Stimulated activated CD4-positive, alpha-beta T cell treated with anti-CD3 and anti-CD28 coated beads, Interleukin-15, amount 100 ng/mL, for 24 hours (primary cell): ENCODE measurements at regions not wholly inside any gene's neighbourhood (a gene's known extent, or its start where the extent isn't known, plus 50 kb on each side); places are given as distances from the start of the nearest gene placed in this dataset.

ENCODE experiments used
- DNase-seq: peaks from one replicate; pipeline ENCODE4 v3.0.0-alpha.2; 2020

DNA sequence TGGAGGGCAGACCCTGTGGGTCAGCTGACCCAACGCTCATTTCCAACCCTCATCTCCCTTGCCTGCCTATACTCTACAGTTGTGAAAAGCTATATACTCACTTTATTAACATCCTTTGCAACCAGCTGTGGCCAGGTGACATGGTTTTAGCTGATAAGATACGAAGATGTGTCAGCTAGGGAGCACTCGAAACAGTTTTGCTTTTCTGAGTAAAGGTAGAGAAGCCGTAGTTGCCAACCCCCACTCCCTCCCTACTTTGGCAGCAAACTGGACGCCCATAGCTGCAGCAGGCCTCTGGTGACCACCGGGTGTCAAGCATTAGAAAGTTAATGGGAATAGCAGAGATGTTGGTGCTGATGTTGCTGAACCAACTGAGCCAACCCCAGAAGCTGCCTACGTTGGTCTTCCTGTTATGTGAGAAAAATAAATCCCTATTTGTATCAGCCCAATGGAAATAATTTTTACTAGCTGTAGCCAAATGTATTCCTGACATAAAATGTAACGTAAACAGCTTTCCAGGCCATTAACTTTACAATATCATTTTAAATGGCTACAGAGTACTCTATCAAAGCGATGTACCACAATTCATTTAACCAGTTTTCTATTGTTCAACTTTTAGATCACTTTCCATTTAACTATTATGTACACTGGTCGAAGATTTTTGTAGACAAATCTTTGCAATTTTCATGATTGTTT, 98.5 kb upstream of the TMCC3 start:
- DNase-seq, result no peak

DNA sequence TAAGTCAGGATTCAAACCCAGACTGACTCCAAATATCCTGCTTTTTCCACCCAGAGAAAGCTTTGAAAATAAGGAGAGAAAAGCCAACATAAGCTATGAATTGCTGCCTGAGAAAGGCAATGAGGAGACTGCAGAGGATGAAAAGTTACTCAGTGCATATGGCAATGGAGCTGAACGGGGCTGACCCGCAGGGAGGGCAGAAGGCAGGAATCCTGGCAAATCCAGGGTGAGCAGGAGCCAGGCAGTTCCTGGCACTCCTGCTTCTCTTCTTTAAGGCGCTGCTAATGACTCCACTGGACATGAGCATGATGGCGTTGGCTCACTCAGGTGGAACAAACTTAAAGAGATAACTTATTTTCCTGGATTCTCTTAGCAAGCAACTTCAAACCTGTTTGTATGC, 95.2 kb upstream of the TMCC3 start:
- DNase-seq, result no peak

DNA sequence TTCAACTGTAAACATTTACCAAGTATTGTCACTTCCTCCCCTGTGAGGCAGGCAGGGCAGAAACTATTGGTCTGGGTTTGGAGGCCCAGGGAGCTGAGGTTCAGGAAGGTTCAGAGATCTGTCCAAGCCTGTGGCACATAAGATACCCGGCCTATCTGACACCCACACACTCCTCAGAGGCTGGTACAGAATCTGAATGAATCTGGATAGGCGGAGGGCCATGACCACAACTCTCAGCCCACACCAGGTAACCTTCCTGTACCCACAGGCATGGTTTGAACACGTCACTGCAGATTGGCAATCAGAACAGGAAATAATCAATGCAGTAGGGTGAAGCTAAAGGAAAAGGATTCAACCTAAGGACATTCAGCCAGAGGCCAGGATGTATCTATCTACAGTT, 92.8 kb upstream of the TMCC3 start:
- no peak for DNase-seq

DNA sequence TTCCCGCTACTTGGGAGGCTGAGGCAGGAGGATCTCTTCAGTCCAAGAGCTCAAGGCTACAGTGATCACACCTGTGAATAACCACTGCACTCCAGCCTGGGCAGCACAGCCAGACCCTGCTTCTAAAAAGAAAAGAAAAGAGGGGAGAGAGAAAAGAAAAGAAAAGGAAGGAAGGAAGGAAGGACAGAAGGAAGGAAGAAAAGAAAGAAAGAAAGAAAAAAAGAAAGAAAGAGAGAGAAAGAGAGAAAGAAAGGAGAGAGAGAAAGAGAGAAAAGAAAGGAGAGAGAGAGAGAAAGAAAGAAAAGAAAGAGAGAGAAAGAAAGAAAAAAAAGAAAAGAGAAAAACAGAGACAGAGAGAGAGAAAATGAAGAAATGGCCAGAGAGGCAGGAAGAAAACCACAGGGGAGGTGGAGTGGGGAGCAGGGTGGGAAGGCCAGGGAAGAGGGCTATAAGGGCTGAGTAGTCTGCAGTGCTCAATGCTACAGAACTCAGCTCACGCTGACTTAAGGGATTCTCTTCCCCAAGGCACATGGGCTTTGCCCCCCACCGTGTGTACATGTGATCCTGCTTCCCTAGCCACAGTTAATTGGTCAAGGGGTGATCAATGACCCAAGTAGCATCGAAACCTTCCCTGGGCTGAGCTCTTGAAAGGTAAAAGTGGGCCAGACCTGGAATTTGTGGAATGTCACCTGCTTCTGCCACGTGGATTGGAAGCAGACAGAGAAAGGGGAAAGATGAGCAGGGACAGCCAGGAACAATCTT, 90.4 kb upstream of the TMCC3 start:
- DNase-seq, result no peak

DNA sequence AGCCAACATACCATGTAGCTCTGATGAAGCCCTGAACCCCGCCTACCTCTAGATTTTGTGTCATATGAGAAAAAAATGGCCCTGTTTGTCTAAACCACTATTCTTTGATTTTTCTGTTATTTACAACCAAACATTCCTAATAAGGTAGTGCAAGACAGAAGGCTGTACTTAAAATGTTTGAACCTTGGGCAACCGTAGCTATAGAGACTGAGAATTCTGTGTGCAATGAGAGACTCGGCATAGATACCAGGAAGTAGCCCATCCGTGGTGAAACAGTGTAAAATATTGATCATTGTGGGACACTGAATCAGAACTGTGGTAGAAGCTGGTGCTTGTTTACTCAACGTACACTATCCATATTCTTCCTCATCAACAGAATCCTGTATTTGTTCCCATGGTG, 86.5 kb upstream of the TMCC3 start:
- no peak for DNase-seq

DNA sequence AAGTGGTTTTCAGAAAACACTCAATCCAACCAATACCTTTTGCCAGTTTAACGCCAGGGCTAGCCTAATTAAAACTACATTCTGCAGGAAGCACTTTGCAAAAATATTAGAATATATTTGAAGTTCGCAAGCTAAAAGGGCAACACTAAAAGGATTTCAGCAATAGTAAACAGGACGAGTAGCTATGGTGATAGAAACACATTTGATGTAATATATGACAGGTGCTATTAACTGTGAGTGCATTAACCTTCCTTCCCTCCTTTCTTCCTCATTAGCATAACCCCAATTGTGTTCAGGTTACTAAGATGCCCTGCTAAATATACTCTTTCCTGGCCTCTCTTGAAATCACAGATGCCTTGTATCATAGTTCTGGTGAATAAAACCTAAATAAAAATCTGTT, 85.6 kb upstream of the TMCC3 start:
- DNase-seq, result no peak

DNA sequence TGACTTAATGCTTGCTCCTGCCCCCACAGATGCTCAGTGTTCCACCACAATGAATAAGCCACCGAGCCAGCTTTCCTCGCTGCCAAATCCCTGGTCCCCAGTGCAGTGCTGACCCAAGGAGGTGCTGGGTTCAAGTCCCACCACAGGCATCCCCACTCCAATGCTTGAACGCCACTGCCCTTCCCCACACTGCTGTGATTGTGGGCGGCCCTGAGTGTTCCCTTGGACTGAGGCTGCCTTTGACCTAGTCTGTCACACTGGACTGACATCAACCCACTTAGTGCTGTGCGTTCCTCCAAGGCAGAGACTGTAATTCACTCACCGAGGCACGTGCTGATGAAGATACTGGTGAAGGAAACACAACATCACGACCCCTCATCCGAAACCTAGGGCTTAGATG, 83.4 kb upstream of the TMCC3 start:
- DNase-seq, result no peak

DNA sequence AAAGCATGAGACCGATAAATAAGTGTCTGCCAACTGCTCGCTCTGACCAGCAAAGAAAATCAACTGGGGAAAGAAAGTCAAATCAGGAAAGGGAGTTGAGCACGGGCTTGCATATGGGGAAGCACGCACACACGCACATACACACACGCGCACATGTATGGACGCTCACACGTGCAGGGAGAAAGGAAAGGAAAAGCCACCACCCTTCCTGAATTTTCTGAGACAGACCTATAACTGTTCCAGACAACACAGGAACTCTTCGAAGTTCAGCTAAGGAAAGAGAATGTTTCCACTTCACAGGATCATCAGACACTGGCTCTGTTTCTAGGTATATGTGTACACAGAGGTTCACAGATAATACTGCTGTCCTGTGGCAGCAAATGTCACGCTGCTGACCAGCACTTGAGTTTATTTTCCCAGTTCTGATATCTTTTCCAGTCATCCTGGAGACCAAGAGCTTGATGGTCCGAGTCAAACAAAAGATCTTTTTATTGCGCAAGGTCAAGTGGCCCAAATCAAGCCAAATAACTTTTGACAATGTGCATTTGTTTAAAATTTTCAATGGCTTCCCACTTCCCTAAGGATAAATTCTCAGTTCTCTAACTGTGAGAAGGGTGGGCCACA, 82.1 kb upstream of the TMCC3 start:
- no peak for DNase-seq

DNA sequence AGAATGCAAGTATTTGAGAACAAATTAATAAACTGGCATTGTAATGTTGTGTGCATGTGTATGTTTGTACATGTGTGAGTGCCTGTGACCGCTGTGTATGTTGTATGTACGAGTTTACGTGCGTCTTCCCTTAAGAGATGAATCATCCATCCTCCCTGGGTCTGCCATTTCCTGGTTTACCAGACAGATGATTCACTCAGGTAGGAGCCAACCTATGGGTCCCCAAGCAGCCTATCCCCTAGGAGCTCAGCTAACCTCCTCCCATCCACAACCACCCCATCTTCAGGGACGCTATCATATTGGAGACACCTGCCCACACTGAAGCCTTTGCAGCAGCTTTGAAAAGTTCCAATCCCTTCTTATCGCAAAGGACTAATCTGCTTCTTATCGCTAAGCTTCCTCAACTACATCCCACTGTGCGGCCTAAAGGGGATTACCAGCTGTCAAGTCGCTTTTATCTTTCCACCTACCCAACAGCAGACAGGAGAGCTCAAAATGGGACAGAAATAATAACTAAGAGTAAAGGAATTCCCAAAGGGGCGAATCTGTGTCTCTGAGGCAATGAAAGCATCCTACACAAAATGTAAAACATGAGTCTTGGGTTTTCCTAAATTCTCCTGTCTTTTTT, 81.5 kb upstream of the TMCC3 start:
- DNase-seq, result no peak

DNA sequence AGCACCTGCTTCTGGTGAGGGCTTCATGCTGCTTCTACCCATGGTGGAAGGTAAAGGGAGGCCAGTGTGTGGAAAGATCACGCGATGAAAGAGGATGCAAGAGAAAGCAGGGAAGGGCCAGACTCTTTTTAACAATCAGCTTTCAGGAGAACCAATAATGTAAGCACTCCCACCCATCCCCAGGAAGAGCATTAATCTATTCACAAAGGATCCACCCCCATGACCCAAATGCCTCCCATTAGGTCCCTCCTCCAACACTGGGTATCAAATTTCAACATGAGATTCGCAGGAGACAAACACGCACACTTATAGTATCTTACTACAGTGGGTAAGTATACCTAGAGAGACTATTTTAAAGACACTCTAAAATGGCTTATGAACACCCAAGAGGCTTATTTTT, 80.5 kb upstream of the TMCC3 start:
- no peak for DNase-seq

DNA sequence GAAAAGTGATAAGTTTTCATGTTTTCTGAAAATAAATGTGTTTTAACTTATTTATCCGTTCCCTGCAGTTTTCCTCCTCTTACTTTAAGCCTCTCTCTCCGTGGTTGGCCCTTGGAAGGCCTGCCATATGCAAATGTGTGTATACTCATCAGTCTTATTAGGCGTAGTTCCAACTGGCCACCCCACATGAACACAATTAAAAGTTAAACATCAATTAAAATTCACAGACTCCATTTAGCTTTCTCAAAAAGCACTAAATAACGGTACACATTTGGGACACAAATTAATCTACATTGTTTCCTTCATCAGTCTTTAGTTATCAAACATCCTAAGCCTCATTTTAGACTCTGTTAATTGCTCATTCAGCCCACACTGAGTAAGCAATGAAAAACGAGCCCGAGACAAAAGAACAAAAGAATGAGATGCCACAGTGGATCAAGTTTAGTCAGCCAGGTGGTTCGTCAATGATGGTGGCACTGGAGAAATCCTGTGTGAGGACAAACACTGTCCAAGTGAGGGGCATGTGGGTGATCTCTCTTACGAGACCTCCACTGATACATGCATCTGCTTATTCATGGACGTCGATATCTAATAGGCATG, 76.0 kb upstream of the TMCC3 start:
- DNase-seq, result no peak

DNA sequence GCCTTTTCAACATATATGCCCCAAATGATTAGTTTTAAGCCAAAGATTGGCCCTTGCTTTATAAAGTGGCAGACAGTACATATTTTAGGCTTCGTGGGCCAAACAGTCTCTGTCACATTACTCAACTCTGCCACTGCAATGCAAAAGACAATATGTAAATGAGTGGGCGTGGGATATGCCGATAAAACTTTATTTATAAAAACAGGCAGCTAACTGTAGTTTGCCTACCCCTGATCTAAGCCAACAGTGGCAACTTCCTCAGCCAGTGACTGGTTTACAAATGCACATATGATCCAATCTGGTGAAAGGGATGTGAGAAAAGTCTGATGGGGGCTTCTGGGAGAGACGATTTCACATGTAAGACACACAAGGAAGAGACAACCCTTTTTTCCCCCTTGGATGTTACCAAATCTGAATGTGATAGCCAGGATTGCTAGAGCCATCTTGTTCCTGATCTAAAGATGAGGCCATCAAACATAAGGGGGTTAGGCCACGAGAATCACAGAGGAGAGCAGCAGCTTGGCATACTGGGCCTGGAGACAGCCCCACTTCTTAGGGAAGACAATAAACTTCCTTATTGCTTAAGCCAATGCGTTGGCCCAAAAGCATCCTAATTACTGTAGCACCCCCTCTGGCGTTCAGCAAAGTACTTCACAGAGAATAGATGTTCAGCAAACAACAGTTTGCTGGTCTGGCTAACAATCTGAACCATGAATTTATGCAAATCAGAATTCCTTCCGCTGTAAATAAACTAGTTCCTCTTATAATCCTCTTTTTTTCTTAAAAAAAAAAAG, 75.2 kb upstream of the TMCC3 start:
- no peak for DNase-seq

DNA sequence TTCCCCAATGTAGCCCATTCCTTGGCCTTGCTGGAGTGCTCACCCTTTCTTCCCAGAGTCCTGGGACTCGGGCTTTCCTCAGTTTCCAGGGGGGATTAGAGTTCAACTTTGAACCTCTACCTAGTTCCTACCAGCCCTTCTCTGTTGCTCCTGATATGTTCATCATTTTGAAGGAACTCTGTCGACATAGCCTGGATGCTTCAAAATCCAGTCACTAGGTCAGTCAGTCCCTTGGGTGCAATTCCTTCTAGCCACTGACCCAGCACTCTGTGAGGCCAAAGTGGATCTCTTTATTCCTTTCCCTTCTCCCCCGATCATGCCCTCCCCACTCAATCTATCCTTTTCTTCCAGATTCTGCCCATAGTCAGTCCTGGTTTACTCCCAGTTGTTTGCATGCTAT, 72.3 kb upstream of the TMCC3 start:
- no peak for DNase-seq

DNA sequence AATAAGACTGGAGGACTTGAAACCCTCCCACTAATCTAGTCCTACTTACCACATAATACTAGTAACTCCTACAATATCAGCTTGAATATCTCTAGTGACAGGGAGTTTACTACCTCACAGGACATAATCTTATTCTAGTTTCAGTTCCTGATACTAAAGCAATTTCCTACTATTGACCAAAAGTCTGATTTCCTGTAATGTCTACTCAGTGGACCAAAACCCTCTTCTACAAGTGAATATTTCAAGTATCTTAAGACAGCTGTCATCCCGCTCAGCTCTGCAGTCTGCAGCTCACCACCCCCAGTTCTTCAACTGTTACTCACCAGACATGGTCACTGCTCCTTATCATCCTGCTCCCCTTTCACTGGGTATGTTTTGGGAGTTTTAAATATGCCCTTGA, 70.8 kb upstream of the TMCC3 start:
- no peak for DNase-seq

DNA sequence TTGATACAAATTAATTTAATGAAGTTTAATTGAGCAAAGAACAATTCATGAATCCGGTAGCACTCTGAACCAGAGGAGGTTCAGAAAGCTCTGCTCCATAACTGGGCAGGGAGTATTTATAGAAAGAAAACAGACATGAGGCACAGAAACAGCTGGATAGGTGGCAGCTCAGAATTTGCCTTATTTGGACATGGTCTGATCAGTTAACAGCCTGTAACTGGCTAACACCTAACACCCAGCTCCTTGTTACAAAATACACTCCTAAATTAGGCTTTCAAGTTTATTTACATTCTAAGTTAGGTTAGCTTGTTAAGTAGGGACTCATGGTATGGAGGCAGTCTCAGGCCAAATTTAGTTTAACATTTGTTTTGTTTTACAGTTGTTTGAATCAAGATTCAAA, 67.8 kb upstream of the TMCC3 start:
- no peak for DNase-seq

DNA sequence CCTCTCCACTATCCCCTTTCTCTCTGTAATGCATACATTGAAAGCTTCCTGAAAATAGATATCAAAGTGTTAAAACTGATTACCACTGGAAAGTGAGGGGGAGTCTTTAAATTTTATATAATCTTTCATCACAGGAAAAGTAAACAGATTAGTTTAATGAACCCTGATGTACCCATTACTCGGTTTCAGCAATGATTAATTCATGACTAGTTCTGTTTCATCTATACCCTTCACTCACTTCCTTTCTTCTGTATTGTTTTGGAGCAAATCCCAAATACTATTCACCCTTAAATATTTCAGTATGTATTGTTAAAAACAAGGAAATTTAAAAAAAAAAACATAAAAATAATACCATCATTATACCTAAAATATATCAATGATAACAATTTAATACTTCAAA, 67.3 kb upstream of the TMCC3 start:
- no peak for DNase-seq

DNA sequence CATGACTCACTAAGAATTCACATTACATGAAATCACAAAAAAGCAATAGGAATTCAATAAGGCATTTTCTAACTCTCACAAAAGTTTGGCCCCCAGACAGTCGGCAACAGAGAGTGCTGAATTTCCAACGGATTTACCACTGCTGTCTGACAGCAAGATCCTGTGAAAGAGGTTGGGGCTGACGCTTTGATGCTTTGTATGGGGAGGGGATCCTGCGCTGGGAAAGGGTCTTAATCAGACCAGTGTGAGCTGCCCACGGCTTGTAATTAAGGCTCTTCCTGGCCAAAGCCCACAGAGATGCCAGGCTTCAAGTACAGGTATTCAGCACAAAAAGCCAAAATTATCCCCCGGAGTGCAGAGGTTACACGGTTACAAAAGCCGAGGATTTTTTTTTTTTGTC, 66.8 kb upstream of the TMCC3 start:
- no peak for DNase-seq

DNA sequence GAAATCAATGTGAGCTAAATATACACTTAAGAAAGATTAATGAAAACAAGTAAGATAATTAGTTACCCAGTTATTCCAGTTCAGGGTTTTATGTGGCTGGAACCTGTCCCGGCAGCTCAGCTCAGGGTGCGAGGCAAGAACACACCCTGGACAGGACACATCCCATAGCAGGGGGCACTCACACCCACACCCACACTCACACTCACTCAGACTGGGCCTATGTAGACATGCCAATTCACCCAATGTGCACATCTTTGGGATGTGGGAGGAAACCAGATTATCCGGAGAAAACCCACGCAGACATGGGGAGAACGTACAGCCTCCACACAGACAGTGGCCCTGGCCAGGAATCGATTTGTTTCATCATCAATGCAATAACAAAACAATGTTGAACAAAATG, 66.0 kb upstream of the TMCC3 start:
- no peak for DNase-seq

DNA sequence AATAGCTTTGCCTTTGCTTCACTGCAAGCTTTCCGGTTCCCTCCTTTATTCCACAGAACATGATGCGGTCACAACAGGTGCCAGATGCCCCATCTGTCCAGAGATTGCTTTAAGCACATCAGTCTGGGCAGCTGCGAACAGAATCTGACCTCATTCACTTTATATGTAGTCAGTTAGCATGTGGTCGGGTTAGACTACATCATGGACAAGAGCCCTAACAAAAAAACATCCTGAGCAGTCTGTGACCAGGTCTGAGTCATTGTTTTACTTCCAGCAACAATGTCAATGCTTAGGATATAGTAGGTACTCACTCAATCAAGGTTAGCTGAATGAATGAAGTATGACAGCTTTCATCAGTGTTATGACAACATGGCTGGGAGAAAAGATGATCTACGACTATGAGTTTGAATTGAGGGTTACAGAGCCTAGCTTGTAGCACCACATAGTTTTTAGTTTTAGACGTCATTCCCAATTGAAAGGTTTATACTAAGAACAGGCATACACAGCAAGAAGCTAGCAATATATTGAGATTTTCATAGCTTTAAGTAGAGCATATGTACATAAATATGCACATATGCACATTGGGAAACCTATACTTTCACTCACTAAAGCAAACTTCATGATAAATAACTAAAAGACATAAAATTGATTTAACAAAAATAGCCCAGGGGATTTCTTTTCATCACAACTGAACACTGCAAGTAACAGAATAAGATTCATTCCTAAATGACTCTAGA, 64.2 kb upstream of the TMCC3 start:
- no peak for DNase-seq

DNA sequence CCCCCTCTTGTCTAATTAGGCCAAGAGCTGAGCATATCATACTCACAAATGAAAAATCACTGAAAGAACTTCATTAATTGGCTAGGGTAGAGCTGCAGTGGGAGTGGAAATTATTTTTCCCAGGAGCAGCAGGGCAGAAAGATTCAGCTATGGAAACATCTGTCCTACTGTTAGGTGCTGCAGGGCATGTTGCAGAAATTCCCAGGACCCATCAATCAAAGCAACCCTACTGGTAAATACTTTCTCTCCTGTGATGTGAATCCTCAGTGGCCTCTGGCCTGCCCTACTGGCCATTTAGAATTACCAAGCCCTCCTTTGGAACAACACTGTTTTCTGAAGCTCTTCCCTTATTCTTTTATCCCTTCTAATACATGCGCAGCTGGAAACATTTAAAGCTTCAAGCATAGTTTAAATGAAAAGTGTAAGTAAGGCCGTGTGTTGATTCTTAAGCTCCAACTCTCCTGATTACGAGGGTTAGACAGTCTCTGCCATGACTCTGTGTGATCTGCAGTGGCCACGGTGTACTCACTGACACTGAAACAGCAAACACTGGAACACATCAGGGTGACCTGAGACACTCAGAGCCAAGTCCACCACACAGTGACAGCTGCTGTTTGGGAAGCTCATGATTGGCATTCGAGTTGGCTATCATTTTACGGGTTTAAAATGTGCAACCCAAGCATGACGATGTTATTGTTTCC, 62.6 kb upstream of the TMCC3 start:
- DNase-seq, result no peak

DNA sequence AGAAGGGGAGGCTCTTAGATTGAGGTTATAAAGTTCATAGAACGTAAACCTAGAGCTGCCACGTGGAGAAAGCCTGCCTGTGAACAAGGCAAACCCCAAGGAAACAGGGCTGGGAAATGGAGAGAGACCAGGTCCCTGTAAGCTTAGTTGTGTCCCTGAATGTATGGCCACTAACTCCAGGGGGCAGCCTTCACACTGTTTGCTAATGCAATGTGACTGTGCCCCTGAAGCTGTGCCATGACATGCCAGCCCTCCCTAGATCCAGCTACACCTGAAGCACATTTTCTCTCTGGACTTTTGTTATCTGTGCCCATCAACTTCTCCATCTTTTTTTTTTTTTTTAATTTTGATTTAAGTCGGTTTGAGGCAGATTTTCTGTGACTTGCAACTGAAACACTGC, 60.6 kb upstream of the TMCC3 start:
- DNase-seq, result peak; percentile 53
